HepG2 (cell line): ENCODE measurements at regions not wholly inside any gene's neighbourhood (a gene's known extent, or its start where the extent isn't known, plus 50 kb on each side); places are given as distances from the start of the nearest gene placed in this dataset.

Source experiments
- CTCF ChIP-seq: sonication (generic); formaldehyde crosslinking; IDR thresholded peaks from 2 replicates; pipeline ENCODE4 v1.5.0; 2020; ENCODE audit warnings: mild to moderate bottlenecking, missing genetic modification reagents, moderate library complexity
- ESRRA ChIP-seq: sonication (generic); formaldehyde crosslinking; IDR thresholded peaks from 2 replicates; pipeline ENCODE4 v1.5.1; 2020; ENCODE audit warnings: mild to moderate bottlenecking, low read depth, missing genetic modification reagents
- HNF4G ChIP-seq, 2 experiments: sonication (generic) in 1 of 2; formaldehyde crosslinking in 1 of 2; IDR thresholded peaks; 2 replicates each; pipeline versions ENCODE4 v1.4.0 to v1.6.1; 2011 to 2020; ENCODE audit warnings: borderline replicate concordance in 2 of 2, low read depth in 2 of 2, mild to moderate bottlenecking in 2 of 2, low read length in 1 of 2, missing genetic modification reagents in 1 of 2, moderate library complexity in 1 of 2
- MAX ChIP-seq: IDR thresholded peaks from 2 replicates; pipeline ENCODE4 v1.6.1; 2012; ENCODE audit warnings: inconsistent platforms
- MBNL3 ChIP-seq: fragments of 250-450 bp; sonication (Bioruptor Pico); conservative IDR thresholded peaks from 2 replicates; pipeline ENCODE4 v1.8.0; 2022; ENCODE audit warnings: mild to moderate bottlenecking, inconsistent platforms
- NFE2L1 ChIP-seq: sonication (generic); formaldehyde crosslinking; IDR thresholded peaks from 2 replicates; pipeline ENCODE4 v1.4.0; 2020; ENCODE audit warnings: missing genetic modification reagents, mild to moderate bottlenecking, borderline replicate concordance
- POLR2AphosphoS2 ChIP-seq: IDR thresholded peaks from 2 replicates; pipeline ENCODE4 v1.6.1; 2011; ENCODE audit warnings: low read depth, low read length, improper control_type of control experiment

GRCh38 chr11:91731051-91731450 is 493.6 kb upstream of the FAT3 start:
- TF ChIP-seq MBNL3 (CRISPR knock-in tag) (no peak), POLR2AphosphoS2 (no peak), ESRRA (CRISPR knock-in tag) (no peak), HNF4G (IDR thresholded peaks at IDR 0.05; ENCODE audit: borderline replicate concordance, low read depth, low read length) (no peak), HNF4G (CRISPR knock-in tag; IDR thresholded peaks at IDR 0.05; ENCODE audit: borderline replicate concordance, low read depth) (no peak), MAX (no peak), NFE2L1 (CRISPR knock-in tag) (no peak), CTCF (CRISPR knock-in tag) (no peak)
